Small intestine (tissue), 7 donors: ENCODE measurements at regions not wholly inside any gene's neighbourhood (a gene's known extent, or its start where the extent isn't known, plus 50 kb on each side); places are given as distances from the start of the nearest gene placed in this dataset.

Experiments
- DNase-seq, 2 donors: peaks; one replicate each; pipeline versions ENCODE4 v3.0.0 to v3.0.0-alpha.2; 2013
- FAIRE-seq: peaks from 2 replicates; lab custom pipeline; 2012; peaks lifted over from hg19 to GRCh38; lab: Jason Lieb, UNC
- H3K27ac ChIP-seq, 3 donors: one replicate each; pipeline ENCODE4 v1.5.1; 2013; ENCODE audit warnings: low read length in 2 of 3, mild to moderate bottlenecking in 2 of 3, control low read depth in 1 of 3, inconsistent platforms in 1 of 3, low read depth in 1 of 3, moderate library complexity in 1 of 3
- H3K27me3 ChIP-seq, 3 donors: one replicate each; pipeline ENCODE4 v1.6.1; 2013; ENCODE audit warnings: low read length in 3 of 3, inconsistent platforms in 1 of 3; ENCODE audit not compliant: control insufficient read depth in 3 of 3, insufficient read depth in 3 of 3
- H3K36me3 ChIP-seq, 3 donors: one replicate each; pipeline ENCODE4 v1.6.1; 2013; ENCODE audit warnings: low read length in 3 of 3, inconsistent platforms in 1 of 3, low read depth in 1 of 3, mild to moderate bottlenecking in 1 of 3, moderate library complexity in 1 of 3; ENCODE audit not compliant: control insufficient read depth in 3 of 3, insufficient read depth in 2 of 3
- H3K4me1 ChIP-seq, 3 donors: one replicate each; pipeline ENCODE4 v1.6.1; 2013; ENCODE audit warnings: low read length in 2 of 3, inconsistent platforms in 1 of 3, low read depth in 1 of 3, mild to moderate bottlenecking in 1 of 3, moderate library complexity in 1 of 3; ENCODE audit not compliant: control insufficient read depth in 3 of 3, insufficient read depth in 2 of 3
- H3K4me3 ChIP-seq, 3 donors: one replicate each; pipeline ENCODE4 v1.5.1; 2013; ENCODE audit warnings: low read length in 3 of 3, control low read depth in 1 of 3, inconsistent platforms in 1 of 3, low read depth in 1 of 3, mild to moderate bottlenecking in 1 of 3, moderate library complexity in 1 of 3
- H3K9me3 ChIP-seq, 2 donors: one replicate each; pipeline ENCODE4 v1.6.1; 2013; ENCODE audit warnings: low read depth in 1 of 2, low read length in 1 of 2; ENCODE audit not compliant: control insufficient read depth in 2 of 2, insufficient read depth in 1 of 2
- WGBS, 3 donors: extraction: QIAGEN DNeasy Blood & Tissue Kit; methylation state at CpG; one replicate each; pipeline ENCODE4 v1.1.7; 2013; 5-methylcytosine and 5-hydroxymethylcytosine counted together
- donor health status: healthy with polysubstance abuse.
- donor health status: control.
- donor health status: control.
- donor health status: Bipolar disorder and iron deficiency.
- donor health status: healthy.

DNA sequence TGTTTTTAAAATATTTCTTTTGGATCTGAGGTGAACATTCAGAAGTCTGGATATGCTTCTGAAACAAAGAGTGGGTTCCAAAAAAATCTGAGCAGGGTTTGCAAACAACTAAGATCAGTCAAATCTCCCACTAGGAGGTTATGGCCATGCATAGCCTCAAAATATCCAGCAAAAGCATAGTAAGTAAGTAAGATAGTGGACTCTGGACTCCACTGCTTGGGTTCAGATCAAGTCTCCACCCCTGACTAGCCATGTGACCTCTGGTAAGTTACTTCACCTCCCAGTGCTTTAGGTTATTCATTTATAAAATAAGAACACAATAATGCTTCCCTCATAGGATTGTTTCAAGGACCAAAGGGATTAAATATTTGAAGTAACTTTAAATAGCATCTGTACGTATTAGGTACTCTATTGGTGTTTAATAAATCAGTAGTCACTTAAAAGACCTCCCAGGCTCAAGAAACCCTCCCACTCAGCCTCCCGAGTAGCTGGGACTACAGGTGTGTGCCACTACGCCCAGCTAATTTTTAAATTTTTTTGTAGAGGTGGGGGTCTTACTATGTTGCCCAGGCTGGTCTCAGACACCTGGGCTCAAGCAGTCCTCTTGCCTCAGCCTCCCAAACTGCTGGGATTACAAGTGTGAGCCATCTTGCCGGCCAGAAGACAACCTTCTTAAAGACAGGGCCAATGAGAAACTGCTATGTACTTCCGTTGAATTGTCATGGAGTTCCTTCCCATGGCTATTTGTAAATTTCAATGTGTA, 95.7 kb upstream of the SOX5 start:
- Histone ChIP-seq H3K36me3 (no peaks in the 10 kb centered on the region), H3K4me1 (peaks cover 0 to 17% (median 0%) of the 10 kb centered on the region in 3 donors), H3K9me3 (no peaks in the 10 kb centered on the region), H3K27me3 (no peaks in the 10 kb centered on the region), H3K27ac (peak overlapping the region in 1 of 3 donors; percentile 76), H3K4me3 (no peak overlapping the region)
- 80 to 87% (median 82%) methylated on average over 5 of the region's 5 CpGs for WGBS, 3 donors
- FAIRE-seq: no peak
- DNase-seq: peak; percentile 34 to 75

DNA sequence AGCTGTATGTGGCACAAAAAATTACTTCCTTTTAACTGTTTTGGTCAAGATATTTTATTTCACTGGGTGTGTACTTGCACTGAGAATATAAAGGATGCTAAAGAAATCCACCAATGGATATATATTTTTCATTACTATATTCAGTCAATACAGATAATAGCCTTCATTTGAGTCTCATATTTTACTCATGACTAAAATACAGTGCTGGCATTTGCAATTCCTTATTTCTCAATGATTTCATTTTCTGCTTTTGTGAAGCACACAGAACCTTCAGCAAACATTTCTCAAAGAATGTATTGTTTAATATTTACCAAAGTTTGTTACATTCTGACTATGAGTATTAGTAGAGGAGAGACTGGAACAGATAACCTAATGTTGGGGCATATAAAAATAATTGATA, 93.2 kb upstream of the SOX5 start:
- no peaks in the 10 kb centered on the region for H3K36me3 ChIP-seq
- H3K9me3 ChIP-seq: no peaks in the 10 kb centered on the region
- no peak overlapping the region for H3K27ac ChIP-seq
- DNase-seq: no peak
- peaks cover 0 to 17% (median 0%) of the 10 kb centered on the region in 3 donors for H3K4me1 ChIP-seq
- FAIRE-seq: no peak
- no peaks in the 10 kb centered on the region for H3K27me3 ChIP-seq
- H3K4me3 ChIP-seq: no peak overlapping the region

DNA sequence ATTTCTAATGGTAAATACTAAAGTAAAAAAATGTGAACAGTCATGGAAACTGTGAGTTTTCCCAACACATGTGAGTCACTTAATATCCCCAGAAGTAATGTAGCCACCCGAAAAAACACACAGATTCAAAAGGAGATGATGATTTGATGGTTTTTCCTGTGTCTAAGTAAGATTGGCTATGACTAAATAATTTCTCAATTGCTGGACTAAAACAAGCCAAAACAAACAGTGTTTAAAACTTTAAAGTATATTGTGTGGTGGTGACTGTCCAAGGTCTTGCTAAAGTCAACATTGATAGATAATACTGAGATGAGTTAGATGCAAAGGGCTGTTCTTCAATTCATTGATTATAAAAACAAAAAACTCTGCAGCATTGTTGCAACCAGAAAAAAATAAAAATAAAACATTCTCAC, 89.6 kb upstream of the SOX5 start:
- FAIRE-seq (no peak), DNase-seq (no peak)
- no peak overlapping the region for H3K27ac ChIP-seq
- 41 to 52% (median 51%) methylated on average over 1 of the region's 1 CpG for WGBS, 3 donors
- no peaks in the 10 kb centered on the region for H3K36me3 ChIP-seq
- H3K27me3 ChIP-seq: no peaks in the 10 kb centered on the region
- H3K4me3 ChIP-seq: no peak overlapping the region
- H3K9me3 ChIP-seq: no peaks in the 10 kb centered on the region
- no peaks in the 10 kb centered on the region for H3K4me1 ChIP-seq

DNA sequence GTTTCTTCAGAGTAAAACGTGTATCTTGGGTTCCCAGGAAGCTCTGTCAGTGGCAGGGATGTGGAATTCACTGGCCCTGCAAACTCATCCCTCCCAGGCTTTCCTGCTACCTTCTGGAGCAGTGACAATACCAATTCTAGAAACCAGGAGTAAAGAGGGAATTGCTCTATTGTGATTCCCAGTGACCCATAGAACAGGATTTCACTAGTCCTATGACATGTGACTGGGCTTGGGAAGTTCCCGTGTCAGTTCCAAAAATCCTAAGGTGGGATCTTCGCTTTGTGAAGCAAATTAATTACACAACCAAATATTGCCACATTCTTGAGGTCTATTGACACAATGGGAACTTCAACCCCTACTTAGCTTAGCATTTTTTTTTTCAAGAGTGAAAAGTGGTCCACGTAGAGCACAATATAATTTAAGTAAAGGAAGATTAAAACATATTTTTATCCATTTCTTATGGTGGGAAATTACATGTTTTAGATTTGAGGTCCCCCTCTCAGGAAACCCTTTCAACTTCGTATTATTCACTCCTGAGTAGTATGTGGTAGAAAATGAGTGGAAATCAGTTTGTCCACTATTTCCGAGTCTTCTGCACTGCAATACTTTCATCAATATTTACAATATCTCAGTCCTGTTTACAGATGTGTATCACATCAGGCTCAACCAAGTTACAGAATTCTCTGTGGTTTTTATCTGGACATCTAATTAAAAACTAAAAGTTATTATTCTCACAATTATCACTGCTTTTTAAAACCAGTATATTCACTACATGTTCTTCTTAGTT, 88.9 kb upstream of the SOX5 start:
- WGBS, 3 donors: 61 to 76% (median 63%) methylated on average over 6 of the region's 6 CpGs
- Histone ChIP-seq H3K27ac (no peak overlapping the region), H3K4me1 (no peaks in the 10 kb centered on the region), H3K36me3 (no peaks in the 10 kb centered on the region), H3K27me3 (no peaks in the 10 kb centered on the region), H3K9me3 (no peaks in the 10 kb centered on the region), H3K4me3 (no peak overlapping the region)
- FAIRE-seq (no peak), DNase-seq (no peak)

GRCh38 chr12:24036438-24037216, 87.2 kb upstream of the SOX5 start:
- H3K9me3 ChIP-seq: no peaks in the 10 kb centered on the region
- no peaks in the 10 kb centered on the region for H3K36me3 ChIP-seq
- H3K4me3 ChIP-seq: no peak overlapping the region
- WGBS, 3 donors: 74 to 86% (median 79%) methylated on average over 3 of the region's 3 CpGs
- FAIRE-seq (no peak), DNase-seq (no peak)
- H3K4me1 ChIP-seq: no peaks in the 10 kb centered on the region
- no peak overlapping the region for H3K27ac ChIP-seq
- no peaks in the 10 kb centered on the region for H3K27me3 ChIP-seq

GRCh38 chr12:24034894-24035293, 85.4 kb upstream of the SOX5 start:
- no peak overlapping the region for H3K27ac ChIP-seq
- H3K9me3 ChIP-seq: no peaks in the 10 kb centered on the region
- H3K27me3 ChIP-seq: no peaks in the 10 kb centered on the region
- no peak for FAIRE-seq
- no peaks in the 10 kb centered on the region for H3K4me1 ChIP-seq
- 73 to 87% (median 77%) methylated on average over 3 of the region's 3 CpGs for WGBS, 3 donors
- no peaks in the 10 kb centered on the region for H3K36me3 ChIP-seq
- H3K4me3 ChIP-seq: no peak overlapping the region
- DNase-seq: no peak

DNA sequence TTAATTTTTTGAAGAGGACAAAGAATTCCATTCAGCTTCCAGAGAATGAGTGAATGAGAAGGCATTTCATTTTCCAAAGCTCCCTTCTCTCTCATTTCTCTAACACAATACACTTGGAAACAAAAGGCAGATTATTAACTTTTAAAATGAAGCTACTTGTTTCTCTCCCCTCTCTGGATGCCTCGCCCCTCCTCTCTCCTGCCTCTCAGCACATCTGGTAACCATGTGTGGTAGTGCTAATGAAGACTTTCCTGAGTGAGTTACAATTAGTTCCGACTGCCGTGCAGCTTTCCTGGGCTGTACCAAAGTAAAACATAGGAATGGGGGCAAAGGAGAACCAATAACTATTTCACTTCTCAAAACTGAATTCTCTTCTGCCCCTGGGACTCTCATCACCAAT, 84.7 kb upstream of the SOX5 start:
- WGBS, 3 donors: 77 to 87% (median 81%) methylated on average over 3 of the region's 3 CpGs
- no peak for DNase-seq
- no peak overlapping the region for H3K4me3 ChIP-seq
- no peaks in the 10 kb centered on the region for H3K4me1 ChIP-seq
- FAIRE-seq: no peak
- H3K9me3 ChIP-seq: no peaks in the 10 kb centered on the region
- no peaks in the 10 kb centered on the region for H3K36me3 ChIP-seq
- no peaks in the 10 kb centered on the region for H3K27me3 ChIP-seq
- H3K27ac ChIP-seq: no peak overlapping the region

- H3K36me3 ChIP-seq: no peaks in the 10 kb centered on the region
- FAIRE-seq: no peak
- H3K27me3 ChIP-seq: no peaks in the 10 kb centered on the region
- WGBS, 3 donors: 56 to 68% (median 59%) methylated on average over 3 of the region's 3 CpGs
- H3K27ac ChIP-seq: no peak overlapping the region
- no peaks in the 10 kb centered on the region for H3K9me3 ChIP-seq
- no peak for DNase-seq
- no peaks in the 10 kb centered on the region for H3K4me1 ChIP-seq
- H3K4me3 ChIP-seq: no peak overlapping the region
These were observed 77.9 kb upstream of the SOX5 start for GRCh38 chr12:24027352-24027751.
